H9 (cell line): ENCODE measurements at regions not wholly inside any gene's neighbourhood (a gene's known extent, or its start where the extent isn't known, plus 50 kb on each side); places are given as distances from the start of the nearest gene placed in this dataset.

Experiments used
- DNase-seq: peaks from one replicate; pipeline ENCODE4 v3.0.0-alpha.2; 2017
- H2AFZ ChIP-seq: one replicate; pipeline ENCODE4 v1.6.1; 2013; ENCODE audit warnings: mild to moderate bottlenecking, low read length, control low read depth, moderate library complexity
- H2AK5ac ChIP-seq: 2 replicates; pipeline ENCODE4 v1.6.1; 2013; ENCODE audit warnings: low read length, control low read depth, mixed read lengths; ENCODE audit not compliant: insufficient read length
- H2BK120ac ChIP-seq: one replicate; pipeline ENCODE4 v1.6.1; 2013; ENCODE audit warnings: low read depth, mild to moderate bottlenecking, low read length, control low read depth, inconsistent platforms; ENCODE audit not compliant: poor library complexity, severe bottlenecking
- H2BK12ac ChIP-seq: 2 replicates; pipeline ENCODE4 v1.6.1; 2013; ENCODE audit warnings: low read length, control low read depth, mixed read lengths, low read depth; ENCODE audit not compliant: insufficient read length
- H2BK15ac ChIP-seq: 2 replicates; pipeline ENCODE4 v1.6.1; 2013; ENCODE audit warnings: low read depth, low read length, control low read depth
- H2BK20ac ChIP-seq: one replicate; pipeline ENCODE4 v1.6.1; 2013; ENCODE audit warnings: low read depth, mild to moderate bottlenecking, low read length, control low read depth, inconsistent platforms; ENCODE audit not compliant: poor library complexity, severe bottlenecking
- H2BK5ac ChIP-seq: 2 replicates; pipeline ENCODE4 v1.6.1; 2013; ENCODE audit warnings: low read length, control low read depth, mixed read lengths; ENCODE audit not compliant: insufficient read length
- H3K14ac ChIP-seq: 2 replicates; pipeline ENCODE4 v1.6.1; 2013; ENCODE audit warnings: low read length, control low read depth; ENCODE audit not compliant: insufficient read depth
- H3K18ac ChIP-seq: 2 replicates; pipeline ENCODE4 v1.6.1; 2013; ENCODE audit warnings: low read depth, mild to moderate bottlenecking, mixed read lengths, low read length, control low read depth; ENCODE audit not compliant: insufficient read length
- H3K23ac ChIP-seq: 2 replicates; pipeline ENCODE4 v1.6.1; 2013; ENCODE audit warnings: low read length, control low read depth, mixed read lengths, low read depth; ENCODE audit not compliant: insufficient read length
- H3K23me2 ChIP-seq: 2 replicates; pipeline ENCODE4 v1.6.1; 2013; ENCODE audit warnings: low read depth, mild to moderate bottlenecking, mixed read lengths, low read length, control low read depth; ENCODE audit not compliant: insufficient read length, poor library complexity, severe bottlenecking
- H3K27ac ChIP-seq: 2 replicates; pipeline ENCODE4 v1.5.1; 2013; ENCODE audit warnings: low read length, control low read depth, mixed read lengths, low read depth; ENCODE audit not compliant: insufficient read length
- H3K27me3 ChIP-seq: 2 replicates; pipeline ENCODE4 v1.6.1; 2013; ENCODE audit warnings: low read length, control low read depth, inconsistent platforms; ENCODE audit not compliant: insufficient read depth
- H3K4ac ChIP-seq: 2 replicates; pipeline ENCODE4 v1.6.1; 2013; ENCODE audit warnings: low read depth, mild to moderate bottlenecking, control low read depth, inconsistent platforms, low read length, moderate library complexity
- H3K4me1 ChIP-seq: 2 replicates; pipeline ENCODE4 v1.6.1; 2013; ENCODE audit warnings: low read length, control low read depth, inconsistent platforms; ENCODE audit not compliant: insufficient read depth
- H3K4me2 ChIP-seq: 2 replicates; pipeline ENCODE4 v1.6.1; 2013; ENCODE audit warnings: low read length, control low read depth, mixed read lengths; ENCODE audit not compliant: insufficient read length, insufficient read depth
- H3K56ac ChIP-seq: 2 replicates; pipeline ENCODE4 v1.6.1; 2013; ENCODE audit warnings: low read depth, mild to moderate bottlenecking, mixed read lengths, low read length, control low read depth; ENCODE audit not compliant: insufficient read length
- H3K79me1 ChIP-seq: 2 replicates; pipeline ENCODE4 v1.6.1; 2013; ENCODE audit warnings: low read depth, mild to moderate bottlenecking, moderate library complexity, low read length, control low read depth, inconsistent platforms; ENCODE audit not compliant: insufficient read depth, poor library complexity, severe bottlenecking
- H3K79me2 ChIP-seq: 2 replicates; pipeline ENCODE4 v1.6.1; 2013; ENCODE audit warnings: low read length, control low read depth, inconsistent platforms; ENCODE audit not compliant: insufficient read depth
- H3K9ac ChIP-seq: 2 replicates; pipeline ENCODE4 v1.6.1; 2013; ENCODE audit warnings: low read length, control low read depth, mixed read lengths; ENCODE audit not compliant: insufficient read length; ENCODE audit errors: extremely low read depth
- H3K9me3 ChIP-seq: one replicate; pipeline ENCODE4 v1.6.1; 2013; ENCODE audit warnings: low read depth, low read length, inconsistent platforms; ENCODE audit not compliant: control insufficient read depth
- H3T11ph ChIP-seq: one replicate; pipeline ENCODE4 v1.6.1; 2013; ENCODE audit warnings: mild to moderate bottlenecking, low read length, control low read depth, inconsistent platforms
- H4K20me1 ChIP-seq: one replicate; pipeline ENCODE4 v1.6.1; 2013; ENCODE audit not compliant: control insufficient read depth, insufficient read length, insufficient read depth
- H4K5ac ChIP-seq: 2 replicates; pipeline ENCODE4 v1.6.1; 2013; ENCODE audit warnings: low read depth, mild to moderate bottlenecking, mixed read lengths, low read length, control low read depth; ENCODE audit not compliant: insufficient read length
- H4K8ac ChIP-seq: replicated peaks from 2 replicates; pipeline ENCODE4 v1.6.1; 2013; ENCODE audit warnings: low read length, control low read depth, mixed read lengths, low read depth; ENCODE audit not compliant: insufficient read length
- H4K91ac ChIP-seq: 2 replicates; pipeline ENCODE4 v1.6.1; 2013; ENCODE audit warnings: low read depth, mild to moderate bottlenecking, moderate library complexity, mixed read lengths, low read length, control low read depth; ENCODE audit not compliant: insufficient read length
- H3K27ac Mint-ChIP-seq, 3 experiments: 2 replicates in 2 of 3; 3 replicates in 1 of 3; pipeline ENCODE4 v1.8.0; 2020 to 2021; ENCODE audit warnings: mixed read lengths in 3 of 3, mild to moderate bottlenecking in 1 of 3, moderate library complexity in 1 of 3
- H3K27me3 Mint-ChIP-seq: 2 replicates; pipeline ENCODE4 v1.8.0; 2021; ENCODE audit warnings: low read depth, mild to moderate bottlenecking, moderate library complexity, mixed read lengths
- H3K36me3 Mint-ChIP-seq, 3 experiments: 2 replicates in 2 of 3; 3 replicates in 1 of 3; pipeline ENCODE4 v1.8.0; 2020 to 2021; ENCODE audit warnings: low read depth in 3 of 3, mixed read lengths in 3 of 3; ENCODE audit not compliant: insufficient read depth in 1 of 3
- H3K4me1 Mint-ChIP-seq, 2 experiments: 2 replicates each; pipeline ENCODE4 v1.8.0; 2020; ENCODE audit warnings: mixed read lengths in 2 of 2
- H3K4me3 Mint-ChIP-seq, 2 experiments: 2 replicates in 1 of 2; 3 replicates in 1 of 2; pipeline ENCODE4 v1.8.0; 2020 to 2021; ENCODE audit warnings: mild to moderate bottlenecking in 2 of 2, mixed read lengths in 2 of 2, moderate library complexity in 1 of 2
- H3K9me3 Mint-ChIP-seq, 2 experiments: 2 replicates in 1 of 2; 3 replicates in 1 of 2; pipeline ENCODE4 v1.8.0; 2020; ENCODE audit warnings: mild to moderate bottlenecking in 2 of 2, mixed read lengths in 2 of 2, moderate library complexity in 1 of 2
- CTCF ChIP-seq: fragments of 200-600 bp; sonication (generic); conservative IDR thresholded peaks from 3 replicates; pipeline ENCODE4 v1.8.0; 2021; ENCODE audit warnings: antibody characterized with exemption, mild to moderate bottlenecking

GRCh38 chr5:98713027-98713426 is 60.4 kb upstream of the RGMB start:
- Histone ChIP-seq H3K23me2 (no peaks in the 10 kb centered on the region), H2BK5ac (no peak overlapping the region), H3K79me2 (no peaks in the 10 kb centered on the region), H3K18ac (no peak overlapping the region), H3K27ac (no peak overlapping the region), H3K4me2 (no peak overlapping the region), H2BK20ac (no peak overlapping the region), H4K5ac (no peak overlapping the region), H2AK5ac (no peak overlapping the region), H3K14ac (no peak overlapping the region), H3K9me3 (no peaks in the 10 kb centered on the region), H3K56ac (no peak overlapping the region), H2BK15ac (no peak overlapping the region), H2BK120ac (no peak overlapping the region), H3K9ac (no peak overlapping the region), H3K4ac (no peak overlapping the region), H2AFZ (no peak overlapping the region), H4K8ac (no peak overlapping the region), H3K27me3 (no peaks in the 10 kb centered on the region), H4K20me1 (no peaks in the 10 kb centered on the region), H3K4me1 (no peaks in the 10 kb centered on the region), H2BK12ac (no peak overlapping the region), H4K91ac (no peak overlapping the region), H3T11ph (no peak overlapping the region), H3K23ac (no peak overlapping the region), H3K79me1 (no peaks in the 10 kb centered on the region)
- Mint-ChIP-seq H3K27ac (no peak overlapping the region), H3K36me3 (no peaks in the 10 kb centered on the region; a peak in 1 of 7 replicates), H3K9me3 (0 out of 5 replicates have a peak, but pooled peaks cover 0 to 3% of the 10 kb centered on the region in 2 experiments), H3K4me1 (peaks cover 4 to 7% of the 10 kb centered on the region in 2 experiments; a peak in 3 of 4 replicates), H3K27me3 (no peaks in the 10 kb centered on the region), H3K4me3 (no peak overlapping the region)
- no peak for DNase-seq
- TF ChIP-seq CTCF: no peak
